NCI-H1417 treated with DMSO at 0.1 percent for 48 hours (cell line): ENCODE measurements at regions not wholly inside any gene's neighbourhood (a gene's known extent, or its start where the extent isn't known, plus 50 kb on each side); places are given as distances from the start of the nearest gene placed in this dataset.

Experiments
- DNase-seq: peaks from one replicate; lab custom pipeline; 2025; lab: John Stamatoyannopoulos, UW

- no peak for DNase-seq
Measured at GRCh38 chr3:25099666-25100065, 328.4 kb upstream of the RARB start.

GRCh38 chr3:25103391-25103790 is 324.7 kb upstream of the RARB start:
- no peak for DNase-seq

- DNase-seq, result no peak
Measured at GRCh38 chr3:25107918-25108617, 320.0 kb upstream of the RARB start.

- DNase-seq, result no peak
Measured at GRCh38 chr3:25110642-25111041, 317.4 kb upstream of the RARB start.

GRCh38 chr3:25113891-25114290 is 314.2 kb upstream of the RARB start:
- no peak for DNase-seq

- DNase-seq, result no peak
Measured at GRCh38 chr3:25114532-25114931, 313.5 kb upstream of the RARB start.

- DNase-seq, result no peak
Measured at GRCh38 chr3:25117005-25117593, 311.0 kb upstream of the RARB start.

- no peak for DNase-seq
Measured at GRCh38 chr3:25119682-25120081, 308.4 kb upstream of the RARB start.

GRCh38 chr3:25120665-25121064 is 307.4 kb upstream of the RARB start:
- DNase-seq, result no peak

- DNase-seq, result no peak
Measured at GRCh38 chr3:25125201-25125600, 302.9 kb upstream of the RARB start.

GRCh38 chr3:25128735-25129134 is 299.3 kb upstream of the RARB start:
- DNase-seq, result no peak

GRCh38 chr3:25130724-25131520 is 297.1 kb upstream of the RARB start:
- no peak for DNase-seq

- DNase-seq, result no peak
Measured at GRCh38 chr3:25133588-25133987, 294.5 kb upstream of the RARB start.

GRCh38 chr3:25137606-25138005 is 290.5 kb upstream of the RARB start:
- no peak for DNase-seq

GRCh38 chr3:25139267-25139666 is 288.8 kb upstream of the RARB start:
- no peak for DNase-seq

- no peak for DNase-seq
Measured at GRCh38 chr3:25142609-25143355, 285.3 kb upstream of the RARB start.

GRCh38 chr3:25143356-25144025 is 284.6 kb upstream of the RARB start:
- no peak for DNase-seq

GRCh38 chr3:25144430-25144829 is 283.6 kb upstream of the RARB start:
- no peak for DNase-seq

GRCh38 chr3:25145176-25145575 is 282.9 kb upstream of the RARB start:
- DNase-seq, result no peak

- no peak for DNase-seq
Measured at GRCh38 chr3:25150199-25150598, 277.9 kb upstream of the RARB start.

GRCh38 chr3:25151281-25151902 is 276.7 kb upstream of the RARB start:
- DNase-seq, result no peak
